ENCODE measurements at regions not wholly inside any gene's neighbourhood (a gene's known extent, or its start where the extent isn't known, plus 50 kb on each side); places are given as distances from the start of the nearest gene placed in this dataset.

DNA sequence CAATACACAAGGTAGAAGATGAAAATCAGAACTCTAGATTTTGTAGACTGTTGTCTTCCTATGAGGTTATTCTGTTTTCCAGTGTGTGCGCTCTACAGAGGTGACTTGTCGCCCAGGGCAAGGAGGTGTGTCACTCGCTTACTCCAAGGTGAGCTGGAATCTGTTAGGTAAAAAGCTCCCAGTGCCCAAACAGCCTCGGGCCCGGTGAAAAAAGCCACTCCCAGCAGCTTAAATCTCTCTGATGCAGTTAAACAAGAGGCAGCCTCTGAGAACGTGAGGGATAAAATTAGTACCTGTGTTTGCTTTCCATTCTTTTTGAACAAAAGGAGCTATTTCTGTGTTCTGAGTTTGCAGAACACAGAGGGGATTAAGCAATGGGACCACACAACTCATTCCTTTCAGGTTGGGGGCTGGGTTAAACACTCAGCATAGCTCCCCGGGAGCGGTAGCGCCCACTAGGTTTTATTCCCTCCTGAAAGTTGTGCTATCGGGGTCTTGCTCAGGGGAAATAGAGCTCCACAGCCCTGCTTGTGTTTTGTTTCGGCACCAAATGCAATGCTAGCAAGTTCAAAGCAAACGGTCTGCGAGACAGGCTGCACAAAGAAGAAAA, 181.2 kb downstream of the FOXA2 start:
- Histone ChIP-seq H3K9ac (ENCODE audit: insufficient read depth in 1 of 2, low read depth in 2 of 2, low read length in 2 of 2) (peak overlapping the region; percentile 59 to 61; a peak in 3 of 4 replicates), H2AFZ (ENCODE audit: low read depth, low read length) (peak overlapping the region; percentile 86), H3K9me1 (ENCODE audit: control insufficient read depth, insufficient read depth, low read length) (no peaks in the 10 kb centered on the region), H3K27ac (ENCODE audit: extremely low read depth, low read depth, low read length) (peak overlapping the region; percentile 80), H3K4me2 (ENCODE audit: insufficient read depth, low read length) (peak overlapping the region; percentile 81), H3K4me1 (replicated peaks in 1 of 2; ENCODE audit: control insufficient read depth in 2 of 2, insufficient read depth in 2 of 2, low read length in 2 of 2) (peaks cover 3 to 40% of the 10 kb centered on the region in 2 experiments), H3K79me2 (ENCODE audit: control insufficient read depth, insufficient read depth, low read length) (no peaks in the 10 kb centered on the region), H3K9me3 (replicated peaks; ENCODE audit: control insufficient read depth, insufficient read depth, low read depth, low read length) (no peaks in the 10 kb centered on the region), H3K27me3 (ENCODE audit: control insufficient read depth in 2 of 2, insufficient read depth in 2 of 2, low read length in 2 of 2) (no peaks in the 10 kb centered on the region), H3K4me3 (peak overlapping the region; percentile 33), H3K36me3 (ENCODE audit: control insufficient read depth, insufficient read depth, low read length) (no peaks in the 10 kb centered on the region), H4K20me1 (replicated peaks; ENCODE audit: control insufficient read depth, insufficient read depth, low read length) (no peaks in the 10 kb centered on the region)
- ATAC-seq (peak; percentile 71), FAIRE-seq (no peak), DNase-seq (ENCODE audit: extremely low read depth in 1 of 4, low spot score in 3 of 4) (peak in 2 of 4 experiments; percentile 26 to 50)
- 6% methylated on average over 12 of the region's 13 CpGs for WGBS (ENCODE audit: insufficient coverage, low coverage, missing lambda C conversion rate)
- ChIA-PET POLR2A (interaction anchor here (0.6 to 1.3 kb wide), 6 partner anchors 9 to 188 kb away, joined by 3 to 4 read pairs (median 3); partner anchors contain the start of gene FOXA2), CTCF (ENCODE audit: low intra/inter-chr PET ratio) (no interaction called here)
- BruUV-seq (replicated peaks): no TSS peak
- intact Hi-C loops (cut with micrococcal nuclease) (no loop called here), in situ Hi-C loops (cut with MboI) (no loop called here)
- TF ChIP-seq POLR3A (IDR thresholded peaks at IDR 0.05; ENCODE audit: borderline replicate concordance, extremely low read depth, insufficient read depth, insufficient read length) (no peak), NCOA1 (IDR thresholded peaks at IDR 0.05; ENCODE audit: low read depth) (no peak), CSDE1 (IDR thresholded peaks at IDR 0.05) (no peak), PHTF2 (CRISPR knock-in tag; IDR thresholded peaks at IDR 0.05) (no peak), FUS (optimal IDR thresholded peaks at IDR 0.05; ENCODE audit: low read depth, low read length) (no peak), CEBPG (CRISPR knock-in tag; IDR thresholded peaks at IDR 0.05) (no peak), CEBPG (tag; conservative IDR thresholded peaks at IDR 0.05 in 1 of 2, IDR thresholded peaks at IDR 0.05 in 1 of 2) (0 out of 4 replicates have a peak, but pooled peaks of 1 of the 2 experiments have one; percentile 24), ZNF444 (CRISPR knock-in tag; IDR thresholded peaks at IDR 0.05) (no peak), HIVEP1 (CRISPR knock-in tag; IDR thresholded peaks at IDR 0.05) (no peak), MTF1 (CRISPR knock-in tag; IDR thresholded peaks at IDR 0.05; ENCODE audit: borderline replicate concordance) (no peak), CHD2 (IDR thresholded peaks at IDR 0.05; ENCODE audit: low read depth, low read length) (no peak), BRD9 (IDR thresholded peaks at IDR 0.05; ENCODE audit: low read depth, partially characterized antibody) (peak; percentile 3), GABPA (tag; conservative IDR thresholded peaks at IDR 0.05; ENCODE audit: low read depth) (0 out of 2 replicates have a peak, but pooled peaks have one; percentile 24), KLF10 (CRISPR knock-in tag; IDR thresholded peaks at IDR 0.05) (no peak), NR2C2 (CRISPR knock-in tag; IDR thresholded peaks at IDR 0.05) (no peak), NR2C2 (tag; IDR thresholded peaks at IDR 0.05) (no peak), SP2 (IDR thresholded peaks at IDR 0.05; ENCODE audit: extremely low read depth, low read depth, low read length, poor library complexity, severe bottlenecking) (no peak), ZNF253 (CRISPR knock-in tag; conservative IDR thresholded peaks at IDR 0.05) (no peak)
- TF ChIP-seq, protein P1, sequence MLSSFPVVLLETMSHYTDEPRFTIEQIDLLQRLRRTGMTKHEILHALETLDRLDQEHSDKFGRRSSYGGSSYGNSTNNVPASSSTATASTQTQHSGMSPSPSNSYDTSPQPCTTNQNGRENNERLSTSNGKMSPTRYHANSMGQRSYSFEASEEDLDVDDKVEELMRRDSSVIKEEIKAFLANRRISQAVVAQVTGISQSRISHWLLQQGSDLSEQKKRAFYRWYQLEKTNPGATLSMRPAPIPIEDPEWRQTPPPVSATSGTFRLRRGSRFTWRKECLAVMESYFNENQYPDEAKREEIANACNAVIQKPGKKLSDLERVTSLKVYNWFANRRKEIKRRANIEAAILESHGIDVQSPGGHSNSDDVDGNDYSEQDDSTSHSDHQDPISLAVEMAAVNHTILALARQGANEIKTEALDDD (IDR thresholded peaks at IDR 0.05): no peak
- TF ChIP-seq, protein P2, sequence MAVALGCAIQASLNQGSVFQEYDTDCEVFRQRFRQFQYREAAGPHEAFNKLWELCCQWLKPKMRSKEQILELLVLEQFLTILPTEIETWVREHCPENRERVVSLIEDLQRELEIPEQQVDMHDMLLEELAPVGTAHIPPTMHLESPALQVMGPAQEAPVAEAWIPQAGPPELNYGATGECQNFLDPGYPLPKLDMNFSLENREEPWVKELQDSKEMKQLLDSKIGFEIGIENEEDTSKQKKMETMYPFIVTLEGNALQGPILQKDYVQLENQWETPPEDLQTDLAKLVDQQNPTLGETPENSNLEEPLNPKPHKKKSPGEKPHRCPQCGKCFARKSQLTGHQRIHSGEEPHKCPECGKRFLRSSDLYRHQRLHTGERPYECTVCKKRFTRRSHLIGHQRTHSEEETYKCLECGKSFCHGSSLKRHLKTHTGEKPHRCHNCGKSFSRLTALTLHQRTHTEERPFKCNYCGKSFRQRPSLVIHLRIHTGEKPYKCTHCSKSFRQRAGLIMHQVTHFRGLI (CRISPR knock-in tag; IDR thresholded peaks at IDR 0.05): no peak
- TF ChIP-seq, protein P3, sequence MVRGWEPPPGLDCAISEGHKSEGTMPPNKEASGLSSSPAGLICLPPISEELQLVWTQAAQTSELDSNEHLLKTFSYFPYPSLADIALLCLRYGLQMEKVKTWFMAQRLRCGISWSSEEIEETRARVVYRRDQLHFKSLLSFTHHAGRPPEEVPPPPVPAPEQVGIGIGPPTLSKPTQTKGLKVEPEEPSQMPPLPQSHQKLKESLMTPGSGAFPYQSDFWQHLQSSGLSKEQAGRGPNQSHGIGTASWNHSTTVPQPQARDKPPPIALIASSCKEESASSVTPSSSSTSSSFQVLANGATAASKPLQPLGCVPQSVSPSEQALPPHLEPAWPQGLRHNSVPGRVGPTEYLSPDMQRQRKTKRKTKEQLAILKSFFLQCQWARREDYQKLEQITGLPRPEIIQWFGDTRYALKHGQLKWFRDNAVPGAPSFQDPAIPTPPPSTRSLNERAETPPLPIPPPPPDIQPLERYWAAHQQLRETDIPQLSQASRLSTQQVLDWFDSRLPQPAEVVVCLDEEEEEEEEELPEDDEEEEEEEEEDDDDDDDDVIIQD (CRISPR knock-in tag; IDR thresholded peaks at IDR 0.05): no peak

All from K562 (cell line).